GM21619 (cell line): ENCODE measurements at regions not wholly inside any gene's neighbourhood (a gene's known extent, or its start where the extent isn't known, plus 50 kb on each side); places are given as distances from the start of the nearest gene placed in this dataset.
"Not testable (repeated sequence)": the region's sequence is repeated elsewhere in the genome, so short reads cannot be mapped to it uniquely, and the experiment has no call there.

Source experiments
- ATAC-seq: cut with Tn5 transposase; IDR thresholded peaks from one replicate; pipeline ENCODE4 v1.9.1; 2021; ENCODE audit not compliant: unreplicated experiment

- no peak for ATAC-seq
Observed at GRCh38 chr5:19258686-19259085, 729.3 kb downstream of the CDH18 start.

GRCh38 chr5:19261879-19262278 lies 726.1 kb downstream of the CDH18 start:
- ATAC-seq: no peak

- ATAC-seq: no peak
Observed at GRCh38 chr5:19264821-19265220, 723.2 kb downstream of the CDH18 start.

- ATAC-seq: no peak
Observed at GRCh38 chr5:19266791-19267190, 721.2 kb downstream of the CDH18 start.

- no peak for ATAC-seq
Observed at GRCh38 chr5:19270153-19270552, 717.8 kb downstream of the CDH18 start.

GRCh38 chr5:19274578-19274977 lies 713.4 kb downstream of the CDH18 start:
- ATAC-seq: no peak

- ATAC-seq: no peak
Observed at GRCh38 chr5:19285286-19285685, 702.7 kb downstream of the CDH18 start.

GRCh38 chr5:19287548-19288277 lies 700.3 kb downstream of the CDH18 start:
- not testable (repeated sequence) for ATAC-seq

- not testable (repeated sequence) for ATAC-seq
Observed at GRCh38 chr5:19288311-19288710, 699.7 kb downstream of the CDH18 start.

GRCh38 chr5:19297934-19298333 lies 690.1 kb downstream of the CDH18 start:
- ATAC-seq: no peak

- ATAC-seq: no peak
Observed at GRCh38 chr5:19301271-19301670, 686.7 kb downstream of the CDH18 start.

GRCh38 chr5:19314840-19315239 lies 673.2 kb downstream of the CDH18 start:
- ATAC-seq: no peak

GRCh38 chr5:19319252-19319651 lies 668.7 kb downstream of the CDH18 start:
- no peak for ATAC-seq

GRCh38 chr5:19322716-19323485 lies 665.1 kb downstream of the CDH18 start:
- ATAC-seq: no peak

GRCh38 chr5:19334278-19334677 lies 653.7 kb downstream of the CDH18 start:
- no peak for ATAC-seq

- no peak for ATAC-seq
Observed at GRCh38 chr5:19342942-19343341, 645.1 kb downstream of the CDH18 start.

- ATAC-seq: no peak
Observed at GRCh38 chr5:19352120-19352519, 635.9 kb downstream of the CDH18 start.

- no peak for ATAC-seq
Observed at GRCh38 chr5:19369048-19369447, 619.0 kb downstream of the CDH18 start.

- no peak for ATAC-seq
Observed at GRCh38 chr5:19369561-19369960, 618.4 kb downstream of the CDH18 start.

- no peak for ATAC-seq
Observed at GRCh38 chr5:19370655-19371386, 617.2 kb downstream of the CDH18 start.

- no peak for ATAC-seq
Observed at GRCh38 chr5:19388391-19388790, 599.6 kb downstream of the CDH18 start.

- ATAC-seq: no peak
Observed at GRCh38 chr5:19401032-19401431, 587.0 kb downstream of the CDH18 start.
